Tibial artery (tissue), 4 donors: ENCODE measurements at regions not wholly inside any gene's neighbourhood (a gene's known extent, or its start where the extent isn't known, plus 50 kb on each side); places are given as distances from the start of the nearest gene placed in this dataset.

ENCODE experiments used
- DNase-seq, 2 donors: peaks; one replicate each; pipeline ENCODE4 v3.0.0-alpha.2; 2019
- H3K27ac ChIP-seq, 2 donors: fragments of 200-600 bp; sonication (generic) in 1 of 2; 1 replicate in 1 of 2; 2 replicates in 1 of 2; pipeline ENCODE4 v1.5.1; 2018 to 2019; ENCODE audit warnings: mild to moderate bottlenecking in 1 of 2
- H3K27me3 ChIP-seq, 2 donors: fragments of 200-600 bp; sonication (generic) in 1 of 2; one replicate each; pipeline versions ENCODE4 v1.5.1 to v1.6.0; 2016 to 2019
- H3K36me3 ChIP-seq, 3 donors: fragments of 200-600 bp; sonication (generic) in 2 of 3; one replicate each; pipeline ENCODE4 v1.5.1; 2016 to 2019; ENCODE audit warnings: mild to moderate bottlenecking in 2 of 3
- H3K4me1 ChIP-seq, 4 donors: fragments of 200-600 bp; sonication (generic) in 2 of 4; 1 replicate in 3 of 4; 2 replicates in 1 of 4; pipeline ENCODE4 v1.5.1; 2016 to 2019
- H3K4me3 ChIP-seq, 2 donors: fragments of 200-600 bp; sonication (generic) in 1 of 2; 1 replicate in 1 of 2; 2 replicates in 1 of 2; pipeline ENCODE4 v1.5.1; 2018 to 2019; ENCODE audit warnings: mild to moderate bottlenecking in 2 of 2
- H3K9me3 ChIP-seq, 3 donors: fragments of 200-600 bp; sonication (generic) in 1 of 3; one replicate each; pipeline ENCODE4 v1.5.1; 2016 to 2019
- CTCF ChIP-seq, 2 experiments: fragments of 200-600 bp in 1 of 2; fragments of 450-650 bp in 1 of 2; IDR thresholded peaks; one replicate each; pipeline ENCODE4 v1.5.1; 2017 to 2019; ENCODE audit warnings: antibody characterized with exemption in 2 of 2, mild to moderate bottlenecking in 1 of 2, moderate library complexity in 1 of 2
- intact Hi-C: fragments of 100-400 bp; cut with DNase I; formaldehyde crosslinking; loops from one replicate; pipeline ENCODE4 v1.15.0; 2023; ENCODE audit warnings: low total_unique reads

- Histone ChIP-seq H3K36me3 (no peaks in the 10 kb centered on the region), H3K4me3 (no peak overlapping the region), H3K4me1 (peaks cover 15 to 88% (median 78%) of the 10 kb centered on the region in 4 donors), H3K9me3 (no peaks in the 10 kb centered on the region), H3K27ac (peak overlapping the region; percentile 85 to 92), H3K27me3 (no peaks in the 10 kb centered on the region)
- intact Hi-C loops, result no loop called here
- no peak for TF ChIP-seq CTCF (IDR thresholded peaks at IDR 0.05)
- DNase-seq, result no peak
Observed at GRCh38 chr2:42923580-42924417, 131.4 kb upstream of the HAAO start.

- peak overlapping the region; percentile 85 to 92 for H3K27ac ChIP-seq
- no peaks in the 10 kb centered on the region for H3K27me3 ChIP-seq
- no peaks in the 10 kb centered on the region for H3K9me3 ChIP-seq
- H3K4me3 ChIP-seq, result peak overlapping the region in 1 of 2 donors; percentile 2
- peaks cover 15 to 80% (median 71%) of the 10 kb centered on the region in 4 donors for H3K4me1 ChIP-seq
- intact Hi-C loops, result no loop called here
- TF ChIP-seq CTCF (IDR thresholded peaks at IDR 0.05), result peak in 1 of 2 experiments; percentile 11
- DNase-seq, result peak; percentile 84 to 90
- no peaks in the 10 kb centered on the region for H3K36me3 ChIP-seq
Observed at GRCh38 chr2:42922790-42923579, 130.6 kb upstream of the HAAO start.

- no peak for TF ChIP-seq CTCF (IDR thresholded peaks at IDR 0.05)
- intact Hi-C loops, result no loop called here
- no peaks in the 10 kb centered on the region for H3K9me3 ChIP-seq
- no peak for DNase-seq
- peak overlapping the region in 1 of 2 donors; percentile 2 for H3K4me3 ChIP-seq
- H3K4me1 ChIP-seq, result peaks cover 15 to 73% (median 64%) of the 10 kb centered on the region in 4 donors
- H3K27me3 ChIP-seq, result no peaks in the 10 kb centered on the region
- no peaks in the 10 kb centered on the region for H3K36me3 ChIP-seq
- H3K27ac ChIP-seq, result peak overlapping the region; percentile 85 to 92
Observed at GRCh38 chr2:42922293-42922692, 129.9 kb upstream of the HAAO start.

- Histone ChIP-seq H3K36me3 (no peaks in the 10 kb centered on the region), H3K27ac (peak overlapping the region; percentile 85 to 92), H3K4me3 (no peak overlapping the region), H3K4me1 (peaks cover 13 to 67% (median 58%) of the 10 kb centered on the region in 4 donors), H3K9me3 (no peaks in the 10 kb centered on the region), H3K27me3 (no peaks in the 10 kb centered on the region)
- no peak for TF ChIP-seq CTCF (IDR thresholded peaks at IDR 0.05)
- intact Hi-C loops, result no loop called here
- no peak for DNase-seq
Observed at GRCh38 chr2:42921721-42922120, 129.3 kb upstream of the HAAO start.

- no peak for DNase-seq
- Histone ChIP-seq H3K36me3 (no peaks in the 10 kb centered on the region), H3K27me3 (no peaks in the 10 kb centered on the region), H3K4me3 (no peak overlapping the region), H3K27ac (peak overlapping the region; percentile 85 to 92), H3K9me3 (no peaks in the 10 kb centered on the region), H3K4me1 (peaks cover 10 to 62% (median 53%) of the 10 kb centered on the region in 4 donors)
- intact Hi-C loops, result no loop called here
- no peak for TF ChIP-seq CTCF (IDR thresholded peaks at IDR 0.05)
Observed at GRCh38 chr2:42921147-42921520, 128.8 kb upstream of the HAAO start.
